Neural progenitor cell (in vitro differentiated cells): ENCODE measurements at regions not wholly inside any gene's neighbourhood (a gene's known extent, or its start where the extent isn't known, plus 50 kb on each side); places are given as distances from the start of the nearest gene placed in this dataset.

ENCODE experiments used
- DNase-seq: peaks from one replicate; pipeline ENCODE4 v3.0.0-alpha.2; 2016; ENCODE audit warnings: low spot score
- H2AFZ ChIP-seq: fragments of 200-600 bp; sonication (generic); replicated peaks from 2 replicates; pipeline ENCODE4 v1.6.1; 2016; ENCODE audit warnings: antibody characterized with exemption
- H3F3A ChIP-seq: fragments of 200-600 bp; sonication (generic); 2 replicates; pipeline ENCODE4 v1.6.1; 2016; ENCODE audit warnings: antibody characterized with exemption, low read depth
- H3K27ac ChIP-seq: fragments of 200-600 bp; sonication (generic); 2 replicates; pipeline ENCODE4 v1.5.1; 2016; ENCODE audit warnings: mild to moderate bottlenecking
- H3K27me3 ChIP-seq: fragments of 200-600 bp; sonication (generic); 2 replicates; pipeline ENCODE4 v1.6.1; 2016; ENCODE audit warnings: mild to moderate bottlenecking, moderate library complexity
- H3K36me3 ChIP-seq: fragments of 200-600 bp; sonication (generic); 2 replicates; pipeline ENCODE4 v1.5.1; 2016
- H3K4me1 ChIP-seq: fragments of 200-600 bp; sonication (generic); 2 replicates; pipeline ENCODE4 v1.6.1; 2016; ENCODE audit warnings: mixed run types
- H3K4me2 ChIP-seq: fragments of 200-600 bp; sonication (generic); 2 replicates; pipeline ENCODE4 v1.6.1; 2016
- H3K4me3 ChIP-seq: fragments of 200-600 bp; sonication (generic); 2 replicates; pipeline ENCODE4 v1.5.1; 2016
- H3K79me2 ChIP-seq: fragments of 200-600 bp; sonication (generic); 2 replicates; pipeline ENCODE4 v1.6.1; 2016; ENCODE audit warnings: low read depth
- H3K9ac ChIP-seq: fragments of 200-600 bp; sonication (generic); 2 replicates; pipeline ENCODE4 v1.6.1; 2016
- H3K9me3 ChIP-seq: fragments of 200-600 bp; sonication (generic); 2 replicates; pipeline ENCODE4 v1.5.1; 2016; ENCODE audit warnings: low read depth
- H4K20me1 ChIP-seq: fragments of 200-600 bp; sonication (generic); 2 replicates; pipeline ENCODE4 v1.6.1; 2016; ENCODE audit warnings: low read depth
- H3K27ac Mint-ChIP-seq: 3 replicates; pipeline ENCODE4 v1.8.0; 2021; ENCODE audit warnings: mixed read lengths
- H3K27me3 Mint-ChIP-seq: 2 replicates; pipeline ENCODE4 v1.8.0; 2022; ENCODE audit warnings: low read depth, mild to moderate bottlenecking, inconsistent platforms, moderate library complexity, mixed read lengths; ENCODE audit not compliant: insufficient read depth
- H3K36me3 Mint-ChIP-seq: 3 replicates; pipeline ENCODE4 v1.8.0; 2021; ENCODE audit warnings: mixed read lengths
- H3K4me1 Mint-ChIP-seq: 3 replicates; pipeline ENCODE4 v1.8.0; 2021; ENCODE audit warnings: mixed read lengths
- H3K4me3 Mint-ChIP-seq: 3 replicates; pipeline ENCODE4 v1.8.0; 2021; ENCODE audit warnings: mild to moderate bottlenecking, moderate library complexity, mixed read lengths
- H3K9me3 Mint-ChIP-seq: 3 replicates; pipeline ENCODE4 v1.8.0; 2020; ENCODE audit warnings: mixed read lengths
- CTCF ChIP-seq: fragments of 200-600 bp; sonication (generic); IDR thresholded peaks from 2 replicates; pipeline ENCODE4 v1.5.1; 2017; ENCODE audit warnings: antibody characterized with exemption, mild to moderate bottlenecking
- EZH2 ChIP-seq: fragments of 200-600 bp; sonication (generic); IDR thresholded peaks from 2 replicates; pipeline ENCODE4 v1.6.1; 2017; ENCODE audit warnings: antibody characterized with exemption, mild to moderate bottlenecking, moderate library complexity
- EZH2phosphoT487 ChIP-seq: fragments of 200-600 bp; sonication (generic); IDR thresholded peaks from 2 replicates; pipeline ENCODE4 v1.6.1; 2017; ENCODE audit warnings: antibody characterized with exemption

DNA sequence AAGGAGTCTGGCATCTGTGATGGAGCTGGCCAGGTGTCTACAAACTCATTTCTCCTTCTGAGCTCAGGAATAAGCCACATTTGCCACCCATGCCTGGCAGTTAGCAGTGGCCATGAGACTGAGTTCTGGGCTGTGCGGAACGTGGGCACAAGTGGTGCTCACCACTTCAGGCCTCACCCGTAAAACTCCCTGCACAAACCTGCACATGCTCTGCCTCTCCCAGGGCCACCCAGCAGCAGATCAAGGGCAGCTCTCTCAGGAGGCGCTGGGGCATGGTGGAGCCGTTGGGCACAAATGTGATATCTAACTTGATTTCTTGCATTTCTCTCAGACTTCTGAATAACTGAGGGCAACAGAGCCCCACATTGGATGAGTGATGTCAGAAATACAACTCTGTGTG is 269.5 kb downstream of the HIVEP2 start:
- H3K4me3 Mint-ChIP-seq = no peak overlapping the region
- no peak overlapping the region for H2AFZ ChIP-seq
- H3K4me3 ChIP-seq = no peak overlapping the region
- H3K36me3 ChIP-seq = no peaks in the 10 kb centered on the region
- TF ChIP-seq CTCF = no peak
- no peak for TF ChIP-seq EZH2phosphoT487
- no peak for TF ChIP-seq EZH2
- H3K4me1 ChIP-seq = no peaks in the 10 kb centered on the region
- H3F3A ChIP-seq = no peaks in the 10 kb centered on the region
- peaks cover 3% of the 10 kb centered on the region for H3K27me3 Mint-ChIP-seq
- H3K4me2 ChIP-seq = no peak overlapping the region
- H3K36me3 Mint-ChIP-seq = no peaks in the 10 kb centered on the region
- H4K20me1 ChIP-seq = no peaks in the 10 kb centered on the region
- no peak for DNase-seq
- no peaks in the 10 kb centered on the region for H3K9me3 ChIP-seq
- no peaks in the 10 kb centered on the region for H3K9me3 Mint-ChIP-seq
- no peak overlapping the region for H3K27ac ChIP-seq
- H3K27ac Mint-ChIP-seq = no peak overlapping the region
- no peak overlapping the region for H3K9ac ChIP-seq
- H3K27me3 ChIP-seq = no peaks in the 10 kb centered on the region
- H3K79me2 ChIP-seq = no peaks in the 10 kb centered on the region
- H3K4me1 Mint-ChIP-seq = no peaks in the 10 kb centered on the region

- TF ChIP-seq CTCF = no peak
- no peak for TF ChIP-seq EZH2
- H3K27me3 ChIP-seq = no peaks in the 10 kb centered on the region
Measured at GRCh38 chr6:142676027-142676443, 268.9 kb downstream of the HIVEP2 start.

GRCh38 chr6:142676647-142677192 is 268.3 kb downstream of the HIVEP2 start:
- H3K4me1 Mint-ChIP-seq = no peaks in the 10 kb centered on the region
- H3K4me3 ChIP-seq = no peak overlapping the region
- H2AFZ ChIP-seq = no peak overlapping the region
- no peaks in the 10 kb centered on the region for H3K27me3 ChIP-seq
- TF ChIP-seq EZH2 = no peak
- no peak for TF ChIP-seq CTCF
- no peak for TF ChIP-seq EZH2phosphoT487
- no peak overlapping the region for H3K27ac Mint-ChIP-seq
- H3K4me1 ChIP-seq = no peaks in the 10 kb centered on the region
- no peak overlapping the region for H3K27ac ChIP-seq
- H3K79me2 ChIP-seq = no peaks in the 10 kb centered on the region
- H3K9me3 ChIP-seq = no peaks in the 10 kb centered on the region
- no peaks in the 10 kb centered on the region for H3F3A ChIP-seq
- no peaks in the 10 kb centered on the region for H4K20me1 ChIP-seq
- H3K9me3 Mint-ChIP-seq = no peaks in the 10 kb centered on the region
- no peak overlapping the region for H3K9ac ChIP-seq
- no peaks in the 10 kb centered on the region for H3K36me3 Mint-ChIP-seq
- H3K36me3 ChIP-seq = no peaks in the 10 kb centered on the region
- no peak for DNase-seq
- H3K4me3 Mint-ChIP-seq = no peak overlapping the region
- peaks cover 3% of the 10 kb centered on the region for H3K27me3 Mint-ChIP-seq
- no peak overlapping the region for H3K4me2 ChIP-seq

More at GRCh38 chr6:142676027-142676443, 268.9 kb downstream of the HIVEP2 start:
- no peak overlapping the region for H3K4me3 Mint-ChIP-seq
- Histone ChIP-seq H3K4me1 (no peaks in the 10 kb centered on the region), H3K9me3 (no peaks in the 10 kb centered on the region), H3K27ac (no peak overlapping the region), H3K36me3 (no peaks in the 10 kb centered on the region), H2AFZ (no peak overlapping the region), H3K9ac (no peak overlapping the region), H3K4me3 (no peak overlapping the region), H3F3A (no peaks in the 10 kb centered on the region), H3K79me2 (no peaks in the 10 kb centered on the region), H4K20me1 (no peaks in the 10 kb centered on the region), H3K4me2 (no peak overlapping the region)
- H3K27me3 Mint-ChIP-seq = peaks cover 3% of the 10 kb centered on the region
- no peaks in the 10 kb centered on the region for H3K4me1 Mint-ChIP-seq
- no peak for DNase-seq
- H3K27ac Mint-ChIP-seq = no peak overlapping the region
- no peaks in the 10 kb centered on the region for H3K36me3 Mint-ChIP-seq
- H3K9me3 Mint-ChIP-seq = no peaks in the 10 kb centered on the region
